ENCODE measurements at regions not wholly inside any gene's neighbourhood (a gene's known extent, or its start where the extent isn't known, plus 50 kb on each side); places are given as distances from the start of the nearest gene placed in this dataset.

DNA sequence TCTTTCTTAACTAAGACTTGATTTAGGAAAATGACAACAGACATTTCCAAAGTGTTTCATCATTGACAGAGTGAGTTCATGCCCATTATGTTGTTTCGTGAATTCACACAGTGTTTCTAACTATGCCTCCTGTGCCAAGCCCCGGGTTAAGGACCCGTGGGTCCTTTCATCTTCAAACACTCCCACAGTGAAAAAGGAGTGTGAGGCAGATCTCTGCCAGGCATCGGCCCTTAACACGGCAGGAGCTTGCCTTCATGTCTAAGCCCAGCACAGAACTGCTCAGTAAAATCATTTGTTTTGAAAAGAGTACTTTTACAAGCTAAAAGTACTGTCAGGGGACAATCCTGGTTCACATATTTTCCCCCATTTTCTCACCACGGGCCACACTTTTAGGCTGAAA, 80.0 kb upstream of the FOXB1 start:
- TF ChIP-seq, protein P1, sequence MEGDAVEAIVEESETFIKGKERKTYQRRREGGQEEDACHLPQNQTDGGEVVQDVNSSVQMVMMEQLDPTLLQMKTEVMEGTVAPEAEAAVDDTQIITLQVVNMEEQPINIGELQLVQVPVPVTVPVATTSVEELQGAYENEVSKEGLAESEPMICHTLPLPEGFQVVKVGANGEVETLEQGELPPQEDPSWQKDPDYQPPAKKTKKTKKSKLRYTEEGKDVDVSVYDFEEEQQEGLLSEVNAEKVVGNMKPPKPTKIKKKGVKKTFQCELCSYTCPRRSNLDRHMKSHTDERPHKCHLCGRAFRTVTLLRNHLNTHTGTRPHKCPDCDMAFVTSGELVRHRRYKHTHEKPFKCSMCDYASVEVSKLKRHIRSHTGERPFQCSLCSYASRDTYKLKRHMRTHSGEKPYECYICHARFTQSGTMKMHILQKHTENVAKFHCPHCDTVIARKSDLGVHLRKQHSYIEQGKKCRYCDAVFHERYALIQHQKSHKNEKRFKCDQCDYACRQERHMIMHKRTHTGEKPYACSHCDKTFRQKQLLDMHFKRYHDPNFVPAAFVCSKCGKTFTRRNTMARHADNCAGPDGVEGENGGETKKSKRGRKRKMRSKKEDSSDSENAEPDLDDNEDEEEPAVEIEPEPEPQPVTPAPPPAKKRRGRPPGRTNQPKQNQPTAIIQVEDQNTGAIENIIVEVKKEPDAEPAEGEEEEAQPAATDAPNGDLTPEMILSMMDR (IDR thresholded peaks at IDR 0.05; ENCODE audit: insufficient read depth, low read length, poor library complexity, severe bottlenecking), result no peak
- no peak for TF ChIP-seq EZH2phosphoT487 (conservative IDR thresholded peaks at IDR 0.05; ENCODE audit: low read length)
- no peaks in the 10 kb centered on the region for H3K36me3 ChIP-seq (ENCODE audit: low read length)

GRCh38 chr15:59923508-59923907, 80.6 kb upstream of the FOXB1 start:
- no peaks in the 10 kb centered on the region for H3K36me3 ChIP-seq (ENCODE audit: low read length)
- H3K9ac ChIP-seq (ENCODE audit: low read length), result no peak overlapping the region
- TF ChIP-seq, protein P1 (IDR thresholded peaks at IDR 0.05; ENCODE audit: insufficient read depth, low read length, poor library complexity, severe bottlenecking), result no peak
- no peak for TF ChIP-seq EZH2phosphoT487 (conservative IDR thresholded peaks at IDR 0.05; ENCODE audit: low read length)
- no peaks in the 10 kb centered on the region for H3K79me2 ChIP-seq (ENCODE audit: insufficient read depth, low read length)
- no peaks in the 10 kb centered on the region for H3K27me3 ChIP-seq (ENCODE audit: low read length)
- H3K27ac ChIP-seq (ENCODE audit: low read depth, low read length), result no peak overlapping the region
- H3K4me3 ChIP-seq (ENCODE audit: insufficient read depth, low read length, poor library complexity, severe bottlenecking), result no peak overlapping the region
- no peaks in the 10 kb centered on the region for H4K20me1 ChIP-seq (ENCODE audit: low read depth, low read length)
- H3K9me3 ChIP-seq (ENCODE audit: insufficient read depth, low read length), result no peaks in the 10 kb centered on the region
- H3F3A ChIP-seq (ENCODE audit: insufficient read depth), result no peaks in the 10 kb centered on the region
- H3K4me2 ChIP-seq (ENCODE audit: low read depth, low read length, poor library complexity, severe bottlenecking), result no peak overlapping the region
- H2AFZ ChIP-seq (ENCODE audit: low read depth, low read length, severe bottlenecking), result no peak overlapping the region
- no peaks in the 10 kb centered on the region for H3K9me2 ChIP-seq (replicated peaks; ENCODE audit: insufficient read depth, low read length)

More for the DNA sequence above, 80.0 kb upstream of the FOXB1 start:
- no peak overlapping the region for H3K27ac ChIP-seq (ENCODE audit: low read depth, low read length)
- H3K9me2 ChIP-seq (replicated peaks; ENCODE audit: insufficient read depth, low read length), result no peaks in the 10 kb centered on the region
- H3K9ac ChIP-seq (ENCODE audit: low read length), result no peak overlapping the region
- H3K4me2 ChIP-seq (ENCODE audit: low read depth, low read length, poor library complexity, severe bottlenecking), result no peak overlapping the region
- no peaks in the 10 kb centered on the region for H3K27me3 ChIP-seq (ENCODE audit: low read length)
- no peaks in the 10 kb centered on the region for H4K20me1 ChIP-seq (ENCODE audit: low read depth, low read length)
- no peaks in the 10 kb centered on the region for H3K9me3 ChIP-seq (ENCODE audit: insufficient read depth, low read length)
- no peaks in the 10 kb centered on the region for H3K79me2 ChIP-seq (ENCODE audit: insufficient read depth, low read length)
- no peak overlapping the region for H3K4me3 ChIP-seq (ENCODE audit: insufficient read depth, low read length, poor library complexity, severe bottlenecking)
- no peaks in the 10 kb centered on the region for H3F3A ChIP-seq (ENCODE audit: insufficient read depth)
- no peak overlapping the region for H2AFZ ChIP-seq (ENCODE audit: low read depth, low read length, severe bottlenecking)

DNA sequence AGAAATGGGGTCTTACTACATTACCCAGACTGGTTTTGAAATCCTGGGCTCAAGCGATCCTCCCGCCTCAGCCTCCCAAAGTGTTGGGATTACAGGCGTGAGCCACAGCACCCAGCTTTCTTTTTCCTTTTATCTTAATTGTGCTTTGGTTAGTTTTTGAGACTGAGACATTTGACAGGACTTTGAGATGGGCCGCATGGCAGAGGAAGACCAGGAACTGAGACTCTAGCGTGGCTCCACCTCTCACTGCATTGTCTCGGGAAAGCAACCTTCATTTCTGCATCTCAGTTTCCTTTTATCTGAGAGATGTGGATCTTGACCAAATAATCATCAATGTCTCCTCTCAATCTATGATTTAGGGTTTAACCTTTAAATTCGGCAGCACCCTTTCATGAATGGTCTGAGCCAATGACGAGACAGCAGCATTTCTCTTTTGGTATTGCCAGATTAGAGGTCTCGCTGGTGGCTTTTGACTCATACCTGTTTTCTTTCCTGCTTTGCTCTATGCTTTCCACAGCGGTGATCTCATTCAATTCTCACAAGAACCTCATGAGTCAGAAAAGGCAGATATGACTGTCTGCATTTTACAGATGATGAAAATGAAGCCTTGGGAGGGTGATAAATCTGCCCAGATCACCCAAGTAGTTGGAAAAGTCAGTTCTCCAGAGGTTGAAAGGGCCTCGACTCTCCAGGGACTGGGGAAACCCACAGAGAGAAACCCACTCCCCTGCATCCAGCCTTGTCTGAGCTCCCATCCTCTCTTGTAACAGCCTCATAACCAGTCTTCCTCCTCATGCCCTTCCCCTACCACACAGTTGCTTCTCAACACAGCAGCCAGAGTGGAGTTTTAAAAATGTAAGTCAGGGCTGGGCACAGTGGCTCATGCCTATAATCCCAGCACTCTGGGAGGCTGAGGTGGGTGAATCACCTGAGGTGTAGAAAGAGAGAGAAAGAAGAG, 84.8 kb upstream of the FOXB1 start:
- Histone ChIP-seq H3K9ac (ENCODE audit: low read length) (no peak overlapping the region), H3F3A (ENCODE audit: insufficient read depth) (no peaks in the 10 kb centered on the region), H3K36me3 (ENCODE audit: low read length) (no peaks in the 10 kb centered on the region), H4K20me1 (ENCODE audit: low read depth, low read length) (no peaks in the 10 kb centered on the region), H3K9me3 (ENCODE audit: insufficient read depth, low read length) (no peaks in the 10 kb centered on the region), H2AFZ (ENCODE audit: low read depth, low read length, severe bottlenecking) (no peak overlapping the region), H3K27ac (ENCODE audit: low read depth, low read length) (no peak overlapping the region), H3K4me2 (ENCODE audit: low read depth, low read length, poor library complexity, severe bottlenecking) (no peak overlapping the region), H3K27me3 (ENCODE audit: low read length) (no peaks in the 10 kb centered on the region), H3K79me2 (ENCODE audit: insufficient read depth, low read length) (no peaks in the 10 kb centered on the region), H3K4me3 (ENCODE audit: insufficient read depth, low read length, poor library complexity, severe bottlenecking) (no peak overlapping the region), H3K9me2 (replicated peaks; ENCODE audit: insufficient read depth, low read length) (no peaks in the 10 kb centered on the region)
- TF ChIP-seq EZH2phosphoT487 (conservative IDR thresholded peaks at IDR 0.05; ENCODE audit: low read length), result no peak
- TF ChIP-seq, protein P1 (IDR thresholded peaks at IDR 0.05; ENCODE audit: insufficient read depth, low read length, poor library complexity, severe bottlenecking), result no peak
